Mucosa of descending colon (tissue), 3 donors: ENCODE measurements at regions not wholly inside any gene's neighbourhood (a gene's known extent, or its start where the extent isn't known, plus 50 kb on each side); places are given as distances from the start of the nearest gene placed in this dataset.

Source experiments
- ATAC-seq: fragments of 200-7000 bp; cut with Tn5 transposase; one replicate; pipeline ENCODE4 v1.9.1; 2020; ENCODE audit warnings: mild to moderate bottlenecking, moderate library complexity
- DNase-seq, 3 donors: peaks; one replicate each; pipeline ENCODE4 v3.0.0-alpha.2; 2020
- H3K36me3 ChIP-seq: fragments of 200-600 bp; one replicate; pipeline ENCODE4 v1.8.0; 2021; ENCODE audit warnings: low read depth, mild to moderate bottlenecking
- H3K4me1 ChIP-seq: fragments of 200-600 bp; one replicate; pipeline ENCODE4 v1.8.0; 2021; ENCODE audit warnings: low read depth, mild to moderate bottlenecking
- H3K4me3 ChIP-seq: fragments of 200-600 bp; one replicate; pipeline ENCODE4 v1.8.0; 2021; ENCODE audit warnings: mild to moderate bottlenecking
- H3K9me3 ChIP-seq: fragments of 200-600 bp; one replicate; pipeline ENCODE4 v1.8.0; 2021; ENCODE audit warnings: mild to moderate bottlenecking
- CTCF ChIP-seq: fragments of 200-600 bp; IDR thresholded peaks from one replicate; pipeline ENCODE4 v1.8.0; 2022; ENCODE audit warnings: antibody characterized with exemption, mild to moderate bottlenecking
- intact Hi-C, 2 donors: fragments of 100-400 bp; cut with DNase I in 1 of 2; cut with micrococcal nuclease in 1 of 2; formaldehyde crosslinking; loops; one replicate each; pipeline versions ENCODE4 v1.11.0 to v1.11.1; 2022; cut with DNase I, micrococcal nuclease
- donor health status: DM: no; HTN: no; CAD: no; lungs with moderate emphysema.
- donor health status: DM: no; HTN: no; CAD: no.
- donor health status: DM: no; HTN: yes; CAD: no.

DNA sequence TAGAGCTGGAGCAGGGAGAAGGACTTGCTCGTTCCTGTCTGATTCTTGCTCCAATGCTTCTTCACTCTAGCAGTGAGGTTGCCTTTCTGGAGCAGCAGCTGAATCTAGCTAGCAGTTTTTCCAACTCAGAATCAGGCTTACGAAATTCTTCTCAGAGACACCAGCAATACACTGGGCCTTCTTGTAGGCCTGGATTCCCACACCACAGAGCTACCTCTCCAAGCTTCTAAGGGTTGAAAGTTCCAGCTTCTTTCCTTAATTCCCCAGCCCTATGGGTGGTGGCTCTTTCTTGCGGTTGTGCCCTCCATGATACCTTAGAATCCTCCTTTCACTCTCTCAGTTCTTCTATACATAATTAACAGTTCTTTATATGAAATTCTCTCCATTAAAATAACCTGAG is 586.6 kb downstream of the INHBA start:
- Histone ChIP-seq H3K4me1 (no peaks in the 10 kb centered on the region), H3K9me3 (no peaks in the 10 kb centered on the region), H3K4me3 (no peak overlapping the region), H3K36me3 (no peaks in the 10 kb centered on the region)
- TF ChIP-seq CTCF: no peak
- ATAC-seq (no peak), DNase-seq (no peak)
- intact Hi-C loops: no loop called here

DNA sequence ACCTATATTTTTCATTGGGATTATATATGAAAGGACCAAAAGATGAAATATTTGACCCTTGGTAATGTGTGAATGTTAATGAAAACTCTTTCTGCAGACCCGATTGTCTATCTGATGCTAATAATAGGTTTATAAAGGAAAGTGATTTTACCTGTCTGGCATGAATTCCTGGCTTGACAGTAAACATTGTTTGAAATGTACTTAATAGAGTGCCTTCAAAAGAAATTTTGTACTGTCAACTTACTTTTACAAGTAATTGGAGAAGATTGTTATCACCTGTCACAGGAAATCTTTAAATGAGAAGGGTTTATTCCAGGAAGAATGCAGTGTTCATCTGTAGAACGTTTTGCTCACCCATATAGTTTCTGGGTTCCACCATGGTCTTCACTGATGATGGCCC is 588.2 kb downstream of the INHBA start:
- Histone ChIP-seq H3K4me3 (no peak overlapping the region), H3K9me3 (no peaks in the 10 kb centered on the region), H3K4me1 (no peaks in the 10 kb centered on the region), H3K36me3 (no peaks in the 10 kb centered on the region)
- intact Hi-C loops: no loop called here
- DNase-seq (no peak), ATAC-seq (no peak)
- TF ChIP-seq CTCF: no peak

- no peak for TF ChIP-seq CTCF
- no peaks in the 10 kb centered on the region for H3K4me1 ChIP-seq
- no peak overlapping the region for H3K4me3 ChIP-seq
- no peaks in the 10 kb centered on the region for H3K9me3 ChIP-seq
- ATAC-seq (no peak), DNase-seq (no peak)
- intact Hi-C loops: no loop called here
- H3K36me3 ChIP-seq: no peaks in the 10 kb centered on the region
Observed at GRCh38 chr7:41114131-41114530, 588.8 kb downstream of the INHBA start.

DNA sequence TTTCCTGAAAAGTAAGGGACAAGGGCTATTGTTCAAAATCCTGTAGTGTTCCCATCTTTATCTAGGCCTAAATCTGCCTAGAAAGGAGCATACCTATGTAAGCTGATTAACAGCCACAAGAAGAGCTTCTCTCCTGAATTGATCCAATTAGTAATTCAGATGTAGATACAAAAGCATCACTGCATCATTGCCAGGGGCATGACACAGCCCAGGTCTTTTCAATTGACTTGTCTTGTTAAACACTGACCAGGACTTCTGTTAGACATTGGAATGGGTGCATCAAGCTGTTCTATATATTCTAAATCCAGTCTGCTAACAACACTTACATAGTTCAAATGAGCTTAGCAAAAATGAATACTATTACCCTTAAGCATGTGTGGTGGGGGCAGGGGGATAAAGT is 589.2 kb downstream of the INHBA start:
- Histone ChIP-seq H3K4me3 (no peak overlapping the region), H3K36me3 (no peaks in the 10 kb centered on the region), H3K9me3 (no peaks in the 10 kb centered on the region), H3K4me1 (no peaks in the 10 kb centered on the region)
- ATAC-seq (no peak), DNase-seq (no peak)
- intact Hi-C loops: no loop called here
- no peak for TF ChIP-seq CTCF

- intact Hi-C loops: no loop called here
Observed at GRCh38 chr7:41110186-41110585, 592.7 kb downstream of the INHBA start.

More at GRCh38 chr7:41110186-41110585, 592.7 kb downstream of the INHBA start:
- H3K4me1 ChIP-seq: no peaks in the 10 kb centered on the region
- no peak for DNase-seq
- H3K36me3 ChIP-seq: no peaks in the 10 kb centered on the region
- H3K4me3 ChIP-seq: no peak overlapping the region
- H3K9me3 ChIP-seq: no peaks in the 10 kb centered on the region
- ATAC-seq: no peak
- TF ChIP-seq CTCF: no peak
